Smooth muscle cell (in vitro differentiated cells): ENCODE measurements at regions not wholly inside any gene's neighbourhood (a gene's known extent, or its start where the extent isn't known, plus 50 kb on each side); places are given as distances from the start of the nearest gene placed in this dataset.

ENCODE experiments used
- DNase-seq: peaks from one replicate; lab custom pipeline; 2025; ENCODE audit not compliant: unreplicated experiment; lab: John Stamatoyannopoulos, UW
- H2AFZ ChIP-seq: fragments of 200-600 bp; sonication (generic); 2 replicates; pipeline ENCODE4 v1.6.0; 2016; ENCODE audit warnings: antibody characterized with exemption, low read depth, mild to moderate bottlenecking
- H3F3A ChIP-seq: fragments of 200-600 bp; sonication (generic); 2 replicates; pipeline ENCODE4 v1.6.0; 2017; ENCODE audit warnings: antibody characterized with exemption, low read depth
- H3K27ac ChIP-seq: fragments of 200-600 bp; sonication (generic); 2 replicates; pipeline ENCODE4 v1.5.1; 2016; ENCODE audit warnings: low read depth, mild to moderate bottlenecking
- H3K27me3 ChIP-seq: fragments of 200-600 bp; sonication (generic); 2 replicates; pipeline ENCODE4 v1.6.1; 2016; ENCODE audit warnings: low read depth, mild to moderate bottlenecking
- H3K36me3 ChIP-seq: fragments of 200-600 bp; sonication (generic); 2 replicates; pipeline ENCODE4 v1.5.1; 2016; ENCODE audit warnings: low read depth
- H3K4me1 ChIP-seq: fragments of 200-600 bp; sonication (generic); 2 replicates; pipeline ENCODE4 v1.5.1; 2016; ENCODE audit warnings: low read depth
- H3K4me2 ChIP-seq: fragments of 200-600 bp; sonication (generic); 2 replicates; pipeline ENCODE4 v1.6.0; 2016; ENCODE audit warnings: mild to moderate bottlenecking
- H3K4me3 ChIP-seq: fragments of 200-600 bp; sonication (generic); 2 replicates; pipeline ENCODE4 v1.5.1; 2016; ENCODE audit warnings: mild to moderate bottlenecking
- H3K79me2 ChIP-seq: fragments of 200-600 bp; sonication (generic); 2 replicates; pipeline ENCODE4 v1.6.0; 2016; ENCODE audit warnings: low read depth, mild to moderate bottlenecking
- H3K9ac ChIP-seq: fragments of 200-600 bp; sonication (generic); 2 replicates; pipeline ENCODE4 v1.6.0; 2016; ENCODE audit warnings: low read depth
- H3K9me3 ChIP-seq: fragments of 200-600 bp; sonication (generic); replicated peaks from 2 replicates; pipeline ENCODE4 v1.5.1; 2016; ENCODE audit warnings: low read depth
- H4K20me1 ChIP-seq: fragments of 200-600 bp; sonication (generic); 2 replicates; pipeline ENCODE4 v1.6.0; 2016; ENCODE audit warnings: low read depth
- CTCF ChIP-seq: fragments of 200-600 bp; sonication (generic); IDR thresholded peaks from 2 replicates; pipeline ENCODE4 v1.5.1; 2017; ENCODE audit warnings: borderline replicate concordance, mild to moderate bottlenecking, antibody characterized with exemption; ENCODE audit not compliant: insufficient read depth, poor library complexity, severe bottlenecking
- WGBS: methylation state at CpG from one replicate; pipeline ENCODE4 v1.1.7; 2016; ENCODE audit warnings: low lambda C conversion rate; 5-methylcytosine and 5-hydroxymethylcytosine counted together

DNA sequence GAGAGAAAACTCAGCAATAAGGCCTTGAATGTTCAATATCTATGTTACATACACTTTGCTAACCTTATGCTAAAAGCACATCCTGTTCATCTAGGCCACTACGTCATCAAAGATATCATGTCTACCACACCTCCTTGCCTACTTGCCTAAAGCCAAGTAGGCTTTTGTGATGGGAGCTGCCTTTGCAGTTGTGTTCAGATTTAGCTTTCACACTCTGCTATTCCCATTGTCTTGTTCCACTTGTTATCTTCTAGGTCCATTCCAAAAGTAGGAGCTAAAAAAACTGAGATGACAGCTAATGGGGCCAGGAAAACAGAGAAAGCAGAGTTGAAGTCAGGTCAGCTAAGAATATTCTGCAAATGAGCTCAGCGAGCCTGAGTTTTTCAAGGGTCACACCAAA is 153.6 kb upstream of the EDNRA start:
- no peak overlapping the region for H3K4me3 ChIP-seq
- H3K79me2 ChIP-seq = no peaks in the 10 kb centered on the region
- H3K27ac ChIP-seq = no peak overlapping the region
- DNase-seq = no peak
- H2AFZ ChIP-seq = peak overlapping the region; percentile 24
- no peaks in the 10 kb centered on the region for H3F3A ChIP-seq
- H3K4me1 ChIP-seq = no peaks in the 10 kb centered on the region
- no peak for TF ChIP-seq CTCF
- no peak overlapping the region for H3K9ac ChIP-seq
- H3K36me3 ChIP-seq = no peaks in the 10 kb centered on the region
- H3K9me3 ChIP-seq = no peaks in the 10 kb centered on the region
- no peaks in the 10 kb centered on the region for H4K20me1 ChIP-seq
- H3K27me3 ChIP-seq = no peaks in the 10 kb centered on the region
- WGBS = 91% methylated on average over 2 of the region's 2 CpGs
- H3K4me2 ChIP-seq = no peak overlapping the region

- no peaks in the 10 kb centered on the region for H3K79me2 ChIP-seq
- H2AFZ ChIP-seq = no peak overlapping the region
- no peaks in the 10 kb centered on the region for H3F3A ChIP-seq
- H3K9ac ChIP-seq = no peak overlapping the region
- H3K27me3 ChIP-seq = no peaks in the 10 kb centered on the region
- no peak overlapping the region for H3K4me3 ChIP-seq
- no peak for DNase-seq
- no peaks in the 10 kb centered on the region for H3K36me3 ChIP-seq
- H4K20me1 ChIP-seq = no peaks in the 10 kb centered on the region
- no peaks in the 10 kb centered on the region for H3K4me1 ChIP-seq
- no peaks in the 10 kb centered on the region for H3K9me3 ChIP-seq
- WGBS = 94% methylated on average over 2 of the region's 2 CpGs
- no peak overlapping the region for H3K4me2 ChIP-seq
- no peak overlapping the region for H3K27ac ChIP-seq
- no peak for TF ChIP-seq CTCF
These were observed 152.7 kb upstream of the EDNRA start for GRCh38 chr4:147328189-147328588.

GRCh38 chr4:147328756-147329446 is 152.0 kb upstream of the EDNRA start:
- Histone ChIP-seq H3K4me1 (no peaks in the 10 kb centered on the region), H3F3A (no peaks in the 10 kb centered on the region), H3K27ac (no peak overlapping the region), H2AFZ (no peak overlapping the region), H3K4me3 (no peak overlapping the region), H4K20me1 (no peaks in the 10 kb centered on the region), H3K27me3 (no peaks in the 10 kb centered on the region), H3K9ac (no peak overlapping the region), H3K4me2 (no peak overlapping the region), H3K9me3 (no peaks in the 10 kb centered on the region), H3K36me3 (no peaks in the 10 kb centered on the region), H3K79me2 (no peaks in the 10 kb centered on the region)
- WGBS = 89% methylated on average over 8 of the region's 8 CpGs
- no peak for DNase-seq
- TF ChIP-seq CTCF = no peak

DNA sequence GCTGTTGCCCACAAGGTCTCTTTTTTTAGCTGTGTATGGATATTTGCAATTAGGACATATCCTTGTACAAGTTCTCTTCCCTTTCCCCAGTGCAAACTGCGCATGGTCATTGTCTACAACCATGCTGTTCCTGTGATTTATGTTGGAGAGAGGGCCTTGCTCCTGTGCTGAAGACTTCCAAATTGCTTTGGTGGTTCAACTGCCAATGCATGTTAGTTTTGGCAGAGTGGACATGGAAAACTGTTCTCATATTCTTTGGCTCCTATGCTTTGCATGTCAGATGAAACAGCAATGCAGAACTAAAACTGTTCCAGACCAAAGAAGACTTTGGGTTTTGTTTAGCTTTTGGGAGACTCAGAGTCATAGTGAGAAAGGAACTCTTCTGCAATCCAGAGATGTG is 148.8 kb upstream of the EDNRA start:
- H3F3A ChIP-seq = no peaks in the 10 kb centered on the region
- no peaks in the 10 kb centered on the region for H3K27me3 ChIP-seq
- H3K36me3 ChIP-seq = no peaks in the 10 kb centered on the region
- H3K4me1 ChIP-seq = no peaks in the 10 kb centered on the region
- TF ChIP-seq CTCF = no peak
- no peak overlapping the region for H3K4me2 ChIP-seq
- no peaks in the 10 kb centered on the region for H3K9me3 ChIP-seq
- H3K27ac ChIP-seq = no peak overlapping the region
- H2AFZ ChIP-seq = no peak overlapping the region
- whole genome bisulfite sequencing = 97% methylated on average over 1 of the region's 1 CpG
- H3K79me2 ChIP-seq = no peaks in the 10 kb centered on the region
- H4K20me1 ChIP-seq = no peaks in the 10 kb centered on the region
- DNase-seq = no peak
- H3K9ac ChIP-seq = no peak overlapping the region
- H3K4me3 ChIP-seq = no peak overlapping the region
